Panc1 (cell line): ENCODE measurements at regions not wholly inside any gene's neighbourhood (a gene's known extent, or its start where the extent isn't known, plus 50 kb on each side); places are given as distances from the start of the nearest gene placed in this dataset.

ENCODE experiments used
- ATAC-seq: fragments of 200-7000 bp; cut with Tn5 transposase; 2 replicates; pipeline ENCODE4 v1.9.1; 2020; ENCODE audit warnings: mild to moderate bottlenecking, moderate library complexity
- BruUV-seq: library from RNA; stranded (reverse); fragments of 400-500 nt; replicated peaks from 2 replicates; lab custom pipeline; 2021; lab: Mats Ljungman, UMichigan
- CTCF ChIA-PET: fragments of 300-600 bp; sonication (Branson Sonifier 250); formaldehyde crosslinking; loops from one replicate; lab custom pipeline; 2022; ENCODE audit warnings: antibody characterized with exemption; lab: Charles Lee
- POLR2A ChIA-PET: fragments of 300-600 bp; sonication (Branson Sonifier 250); formaldehyde crosslinking; loops from one replicate; lab custom pipeline; 2022; ENCODE audit warnings: antibody characterized with exemption; lab: Charles Lee
- DNase-seq: peaks from one replicate; pipeline ENCODE4 v3.0.0-alpha.2; 2010; ENCODE audit warnings: low read depth, low spot score
- H3K27ac ChIP-seq: 2 replicates; pipeline ENCODE4 v1.5.1; 2011; ENCODE audit warnings: mild to moderate bottlenecking, low read length, inconsistent platforms
- H3K27me3 ChIP-seq: fragments of 200-500 bp; sonication (Bioruptor generic); 2 replicates; pipeline ENCODE4 v1.6.0; 2014; ENCODE audit warnings: low read length, inconsistent platforms; ENCODE audit not compliant: control insufficient read depth, insufficient read depth
- H3K36me3 ChIP-seq: fragments of 200-500 bp; sonication (Bioruptor generic); 2 replicates; pipeline ENCODE4 v1.5.1; 2014; ENCODE audit warnings: inconsistent platforms, mild to moderate bottlenecking, low read length, moderate library complexity; ENCODE audit not compliant: control insufficient read depth, insufficient read depth
- H3K4me1 ChIP-seq: 2 replicates; pipeline ENCODE4 v1.5.1; 2011; ENCODE audit warnings: inconsistent platforms, mild to moderate bottlenecking, low read length, moderate library complexity; ENCODE audit not compliant: control insufficient read depth, insufficient read depth
- H3K4me3 ChIP-seq, 2 experiments: 2 replicates each; pipeline ENCODE4 v1.5.1; 2011 to 2012; ENCODE audit warnings: low read depth in 2 of 2, low read length in 2 of 2, mild to moderate bottlenecking in 2 of 2, inconsistent platforms in 1 of 2, moderate library complexity in 1 of 2
- H3K9me3 ChIP-seq: fragments of 200-500 bp; sonication (Bioruptor generic); 2 replicates; pipeline ENCODE4 v1.5.1; 2014; ENCODE audit warnings: low read depth, mild to moderate bottlenecking, inconsistent platforms, low read length, moderate library complexity; ENCODE audit not compliant: control insufficient read depth, insufficient read depth
- POLR2AphosphoS5 ChIP-seq: IDR thresholded peaks from 2 replicates; pipeline ENCODE4 v1.6.1; 2012; ENCODE audit warnings: mild to moderate bottlenecking, low read depth, low read length, moderate library complexity
- SIN3A ChIP-seq: IDR thresholded peaks from 2 replicates; pipeline ENCODE4 v1.6.1; 2012; ENCODE audit warnings: low read depth, mild to moderate bottlenecking, low read length, moderate library complexity, borderline replicate concordance; ENCODE audit not compliant: insufficient read depth
- TCF7L2 ChIP-seq: IDR thresholded peaks from 2 replicates; pipeline ENCODE4 v1.6.1; 2011; ENCODE audit warnings: mild to moderate bottlenecking, low read depth, low read length, inconsistent platforms
- in situ Hi-C: cut with HindIII; loops from 2 replicates; pipeline ENCODE4 v1.10.0; 2016; ENCODE audit warnings: low sequenced_read_pairs, low pct_unique_long_range_greater_than_20kb
- intact Hi-C: fragments of 100-400 bp; cut with micrococcal nuclease; formaldehyde crosslinking; loops from one replicate; pipeline ENCODE4 v1.10.0; 2022; ENCODE audit not compliant: unreplicated experiment
- TF ChIP-seq, protein P1 (sequence below), 2 experiments: IDR thresholded peaks; 2 replicates each; pipeline ENCODE4 v1.6.1; 2011 to 2012; ENCODE audit warnings: low read depth in 2 of 2, control low read depth in 1 of 2, low read length in 1 of 2, mild to moderate bottlenecking in 1 of 2, moderate library complexity in 1 of 2; ENCODE audit not compliant: insufficient read depth in 1 of 2
- TF ChIP-seq, protein P2 (sequence below): fragments of 450-650 bp; IDR thresholded peaks from 2 replicates; pipeline ENCODE4 v1.5.1; 2017; ENCODE audit warnings: mild to moderate bottlenecking

DNA sequence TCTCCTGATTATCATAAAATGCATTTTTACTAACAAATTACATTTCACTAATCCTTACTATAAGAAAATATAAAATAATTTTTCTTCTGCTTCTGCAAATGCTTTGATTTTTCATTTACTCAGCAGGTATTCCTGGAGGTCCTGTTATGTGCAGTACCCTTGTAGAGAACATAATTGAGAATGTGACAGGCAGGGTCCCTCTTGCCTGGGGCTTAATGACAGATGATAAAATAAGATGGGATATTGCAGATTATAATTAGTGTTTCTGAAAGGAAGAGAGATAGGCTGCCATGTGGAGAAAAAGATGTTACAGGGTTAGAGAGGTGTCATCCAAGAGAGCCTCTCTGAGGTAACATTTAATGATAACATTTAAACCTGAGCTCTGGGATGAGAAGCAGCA is 128.9 kb downstream of the MAD2L1 start:
- H3K4me3 ChIP-seq: no peak overlapping the region

DNA sequence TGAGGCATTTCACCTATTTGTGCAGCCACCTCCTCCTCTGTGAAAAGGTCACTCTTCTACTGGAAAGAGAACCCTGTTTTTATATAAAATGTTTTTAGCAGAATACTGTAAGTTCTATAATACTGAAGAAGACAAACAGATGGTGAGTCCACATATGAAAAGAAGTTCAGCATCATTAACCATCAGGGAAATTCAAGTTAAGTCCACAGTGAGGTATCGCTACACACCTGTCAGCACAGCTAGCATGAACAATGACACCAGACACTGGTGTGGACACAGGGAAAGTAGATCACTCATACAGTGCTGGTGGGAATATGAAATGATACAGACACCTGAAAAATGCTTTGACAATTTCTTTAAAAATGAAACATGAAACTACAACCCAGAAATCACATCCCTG is 133.0 kb downstream of the MAD2L1 start:
- Histone ChIP-seq H3K27ac (no peak overlapping the region), H3K4me1 (no peaks in the 10 kb centered on the region), H3K4me3 (no peak overlapping the region), H3K36me3 (no peaks in the 10 kb centered on the region), H3K9me3 (no peaks in the 10 kb centered on the region), H3K27me3 (no peaks in the 10 kb centered on the region)
- ATAC-seq (no peak), DNase-seq (no peak)
- POLR2A ChIA-PET: no interaction called here
- intact Hi-C loops (no loop called here), in situ Hi-C loops (no loop called here)
- BruUV-seq: no TSS peak
- CTCF ChIA-PET: no interaction called here
- no peak for TF ChIP-seq SIN3A
- TF ChIP-seq, protein P1, sequence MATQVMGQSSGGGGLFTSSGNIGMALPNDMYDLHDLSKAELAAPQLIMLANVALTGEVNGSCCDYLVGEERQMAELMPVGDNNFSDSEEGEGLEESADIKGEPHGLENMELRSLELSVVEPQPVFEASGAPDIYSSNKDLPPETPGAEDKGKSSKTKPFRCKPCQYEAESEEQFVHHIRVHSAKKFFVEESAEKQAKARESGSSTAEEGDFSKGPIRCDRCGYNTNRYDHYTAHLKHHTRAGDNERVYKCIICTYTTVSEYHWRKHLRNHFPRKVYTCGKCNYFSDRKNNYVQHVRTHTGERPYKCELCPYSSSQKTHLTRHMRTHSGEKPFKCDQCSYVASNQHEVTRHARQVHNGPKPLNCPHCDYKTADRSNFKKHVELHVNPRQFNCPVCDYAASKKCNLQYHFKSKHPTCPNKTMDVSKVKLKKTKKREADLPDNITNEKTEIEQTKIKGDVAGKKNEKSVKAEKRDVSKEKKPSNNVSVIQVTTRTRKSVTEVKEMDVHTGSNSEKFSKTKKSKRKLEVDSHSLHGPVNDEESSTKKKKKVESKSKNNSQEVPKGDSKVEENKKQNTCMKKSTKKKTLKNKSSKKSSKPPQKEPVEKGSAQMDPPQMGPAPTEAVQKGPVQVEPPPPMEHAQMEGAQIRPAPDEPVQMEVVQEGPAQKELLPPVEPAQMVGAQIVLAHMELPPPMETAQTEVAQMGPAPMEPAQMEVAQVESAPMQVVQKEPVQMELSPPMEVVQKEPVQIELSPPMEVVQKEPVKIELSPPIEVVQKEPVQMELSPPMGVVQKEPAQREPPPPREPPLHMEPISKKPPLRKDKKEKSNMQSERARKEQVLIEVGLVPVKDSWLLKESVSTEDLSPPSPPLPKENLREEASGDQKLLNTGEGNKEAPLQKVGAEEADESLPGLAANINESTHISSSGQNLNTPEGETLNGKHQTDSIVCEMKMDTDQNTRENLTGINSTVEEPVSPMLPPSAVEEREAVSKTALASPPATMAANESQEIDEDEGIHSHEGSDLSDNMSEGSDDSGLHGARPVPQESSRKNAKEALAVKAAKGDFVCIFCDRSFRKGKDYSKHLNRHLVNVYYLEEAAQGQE (IDR thresholded peaks at IDR 0.05; ENCODE audit: insufficient read depth in 1 of 2, low read depth in 2 of 2, low read length in 1 of 2): no peak
- TF ChIP-seq POLR2AphosphoS5: no peak
- no peak for TF ChIP-seq TCF7L2
- TF ChIP-seq, protein P2, sequence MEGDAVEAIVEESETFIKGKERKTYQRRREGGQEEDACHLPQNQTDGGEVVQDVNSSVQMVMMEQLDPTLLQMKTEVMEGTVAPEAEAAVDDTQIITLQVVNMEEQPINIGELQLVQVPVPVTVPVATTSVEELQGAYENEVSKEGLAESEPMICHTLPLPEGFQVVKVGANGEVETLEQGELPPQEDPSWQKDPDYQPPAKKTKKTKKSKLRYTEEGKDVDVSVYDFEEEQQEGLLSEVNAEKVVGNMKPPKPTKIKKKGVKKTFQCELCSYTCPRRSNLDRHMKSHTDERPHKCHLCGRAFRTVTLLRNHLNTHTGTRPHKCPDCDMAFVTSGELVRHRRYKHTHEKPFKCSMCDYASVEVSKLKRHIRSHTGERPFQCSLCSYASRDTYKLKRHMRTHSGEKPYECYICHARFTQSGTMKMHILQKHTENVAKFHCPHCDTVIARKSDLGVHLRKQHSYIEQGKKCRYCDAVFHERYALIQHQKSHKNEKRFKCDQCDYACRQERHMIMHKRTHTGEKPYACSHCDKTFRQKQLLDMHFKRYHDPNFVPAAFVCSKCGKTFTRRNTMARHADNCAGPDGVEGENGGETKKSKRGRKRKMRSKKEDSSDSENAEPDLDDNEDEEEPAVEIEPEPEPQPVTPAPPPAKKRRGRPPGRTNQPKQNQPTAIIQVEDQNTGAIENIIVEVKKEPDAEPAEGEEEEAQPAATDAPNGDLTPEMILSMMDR: no peak

More for the DNA sequence above, 128.9 kb downstream of the MAD2L1 start:
- Histone ChIP-seq H3K4me1 (no peaks in the 10 kb centered on the region), H3K27ac (no peak overlapping the region), H3K36me3 (no peaks in the 10 kb centered on the region), H3K27me3 (no peaks in the 10 kb centered on the region), H3K9me3 (no peaks in the 10 kb centered on the region)
- POLR2A ChIA-PET: no interaction called here
- CTCF ChIA-PET: no interaction called here
- in situ Hi-C loops (no loop called here), intact Hi-C loops (no loop called here)
- DNase-seq (no peak), ATAC-seq (no peak)
- TF ChIP-seq SIN3A (no peak), TCF7L2 (no peak), POLR2AphosphoS5 (no peak)
- TF ChIP-seq, protein P2: no peak
- TF ChIP-seq, protein P1 (IDR thresholded peaks at IDR 0.05; ENCODE audit: insufficient read depth in 1 of 2, low read depth in 2 of 2, low read length in 1 of 2): no peak
- no TSS peak for BruUV-seq
